AG04449 (cell line): ENCODE measurements at regions not wholly inside any gene's neighbourhood (a gene's known extent, or its start where the extent isn't known, plus 50 kb on each side); places are given as distances from the start of the nearest gene placed in this dataset.

Experiments used
- CTCF ChIA-PET: fragments of 350-600 bp; formaldehyde crosslinking; extraction: SDS; loops from one replicate; lab custom pipeline; 2021; ENCODE audit warnings: antibody characterized with exemption; lab: Yijun Ruan, JAX
- POLR2A ChIA-PET: fragments of 400-600, 350-600 bp; formaldehyde crosslinking; extraction: SDS; loops from one replicate; lab custom pipeline; 2020; ENCODE audit warnings: antibody characterized with exemption, inconsistent platforms; lab: Yijun Ruan, JAX
- DNase-seq: peaks from one replicate; pipeline ENCODE4 v3.0.0-alpha.2; 2010; ENCODE audit warnings: low read depth, low spot score
- H3K4me3 ChIP-seq: 2 replicates; pipeline ENCODE4 v1.5.1; 2011; ENCODE audit warnings: low read depth, mild to moderate bottlenecking, control low read depth, low read length
- CTCF ChIP-seq: IDR thresholded peaks from one replicate; pipeline ENCODE4 v1.5.1; 2011; ENCODE audit warnings: mild to moderate bottlenecking, moderate library complexity, low read length, control low read depth, inconsistent platforms; ENCODE audit not compliant: insufficient read depth; ENCODE audit errors: missing control alignments

- ChIA-PET CTCF (interaction anchor here (1.0 kb wide), 1 partner anchor 328 kb away, joined by 3 read pairs; no protein-coding TSS in a partner anchor), POLR2A (no interaction called here)
- no peak overlapping the region for H3K4me3 ChIP-seq
- no peak for TF ChIP-seq CTCF
- DNase-seq = no peak
Measured at GRCh38 chr5:167228134-167228533, 1063.3 kb upstream of the WWC1 start.

GRCh38 chr5:167229751-167230150 lies 1061.7 kb upstream of the WWC1 start:
- no peak for TF ChIP-seq CTCF
- ChIA-PET CTCF (interaction anchor here (1.7 kb wide), 1 partner anchor 14 kb away, joined by 6 read pairs; no protein-coding TSS in a partner anchor), POLR2A (no interaction called here)
- DNase-seq = no peak
- no peak overlapping the region for H3K4me3 ChIP-seq

GRCh38 chr5:167230414-167230813 lies 1061.0 kb upstream of the WWC1 start:
- ChIA-PET CTCF (interaction anchor here (1.7 kb wide), 1 partner anchor 13 kb away, joined by 6 read pairs; no protein-coding TSS in a partner anchor), POLR2A (no interaction called here)
- no peak overlapping the region for H3K4me3 ChIP-seq
- no peak for TF ChIP-seq CTCF
- DNase-seq = no peak

- ChIA-PET POLR2A (no interaction called here), CTCF (no interaction called here)
- DNase-seq = no peak
- H3K4me3 ChIP-seq = no peak overlapping the region
- TF ChIP-seq CTCF = no peak
Measured at GRCh38 chr5:167232675-167233311, 1058.7 kb upstream of the WWC1 start.

GRCh38 chr5:167233507-167234220 lies 1057.8 kb upstream of the WWC1 start:
- CTCF ChIA-PET = no interaction called here

More at GRCh38 chr5:167233507-167234220, 1057.8 kb upstream of the WWC1 start:
- TF ChIP-seq CTCF = no peak
- no peak for DNase-seq
- H3K4me3 ChIP-seq = no peak overlapping the region
- POLR2A ChIA-PET = no interaction called here
